Liver (tissue), 8 donors: ENCODE measurements at regions not wholly inside any gene's neighbourhood (a gene's known extent, or its start where the extent isn't known, plus 50 kb on each side); places are given as distances from the start of the nearest gene placed in this dataset.

Experiments used
- DNase-seq: peaks from one replicate; pipeline ENCODE4 v3.0.0-alpha.2; 2017; ENCODE audit warnings: low spot score
- H3K27ac ChIP-seq, 2 donors: one replicate each; pipeline ENCODE4 v1.7.0; 2013; ENCODE audit warnings: inconsistent platforms in 2 of 2, low read length in 2 of 2, control low read depth in 1 of 2, low read depth in 1 of 2, mild to moderate bottlenecking in 1 of 2
- H3K27me3 ChIP-seq, 4 donors: one replicate each; pipeline versions ENCODE4 v1.6.1 to v1.7.0; 2013; ENCODE audit warnings: low read length in 3 of 4, inconsistent platforms in 1 of 4, mild to moderate bottlenecking in 1 of 4, moderate library complexity in 1 of 4; ENCODE audit not compliant: control insufficient read depth in 4 of 4, insufficient read depth in 4 of 4
- H3K36me3 ChIP-seq, 4 donors: one replicate each; pipeline versions ENCODE4 v1.6.1 to v1.7.0; 2013; ENCODE audit warnings: low read length in 3 of 4, mild to moderate bottlenecking in 3 of 4, low read depth in 1 of 4, moderate library complexity in 1 of 4; ENCODE audit not compliant: control insufficient read depth in 4 of 4, insufficient read depth in 3 of 4
- H3K4me1 ChIP-seq, 4 donors: one replicate each; pipeline versions ENCODE4 v1.6.1 to v1.7.0; 2013; ENCODE audit warnings: low read length in 3 of 4, mild to moderate bottlenecking in 3 of 4, moderate library complexity in 1 of 4; ENCODE audit not compliant: control insufficient read depth in 4 of 4, insufficient read depth in 4 of 4
- H3K4me3 ChIP-seq, 3 donors: one replicate each; pipeline versions ENCODE4 v1.6.1 to v1.7.0; 2013; ENCODE audit warnings: low read length in 3 of 3, control low read depth in 1 of 3, low read depth in 1 of 3, mild to moderate bottlenecking in 1 of 3
- H3K9ac ChIP-seq, 2 donors: one replicate each; pipeline ENCODE4 v1.7.0; 2013; ENCODE audit warnings: low read length in 2 of 2, mild to moderate bottlenecking in 2 of 2, moderate library complexity in 2 of 2, control low read depth in 1 of 2, low read depth in 1 of 2
- H3K9me3 ChIP-seq, 4 donors: one replicate each; pipeline versions ENCODE4 v1.6.1 to v1.7.0; 2013; ENCODE audit warnings: low read length in 3 of 4; ENCODE audit not compliant: control insufficient read depth in 4 of 4
- EGR1 ChIP-seq, 2 donors: IDR thresholded peaks; 2 replicates each; pipeline ENCODE4 v1.6.1; 2016 to 2018; ENCODE audit warnings: antibody characterized with exemption in 2 of 2, low read depth in 2 of 2
- FOXA2 ChIP-seq: IDR thresholded peaks from 2 replicates; pipeline ENCODE4 v1.6.1; 2016; ENCODE audit warnings: antibody characterized with exemption
- GABPA ChIP-seq, 2 donors: IDR thresholded peaks in 1 of 2; conservative IDR thresholded peaks in 1 of 2; 2 replicates each; pipeline ENCODE4 v1.6.1; 2016; ENCODE audit warnings: antibody characterized with exemption in 2 of 2, mild to moderate bottlenecking in 1 of 2, moderate library complexity in 1 of 2
- HNF4A ChIP-seq, 2 donors: conservative IDR thresholded peaks; 2 replicates each; pipeline ENCODE4 v1.6.1; 2016; ENCODE audit warnings: antibody characterized with exemption in 2 of 2, mild to moderate bottlenecking in 2 of 2
- HNF4G ChIP-seq: IDR thresholded peaks from 2 replicates; pipeline ENCODE4 v1.6.1; 2016; ENCODE audit warnings: antibody characterized with exemption
- JUND ChIP-seq, 2 donors: IDR thresholded peaks; 2 replicates each; pipeline ENCODE4 v1.6.1; 2016; ENCODE audit warnings: antibody characterized with exemption in 2 of 2
- NR2F2 ChIP-seq: IDR thresholded peaks from 2 replicates; pipeline ENCODE4 v1.6.1; 2016; ENCODE audit warnings: antibody characterized with exemption
- RAD21 ChIP-seq, 2 donors: IDR thresholded peaks; 2 replicates each; pipeline ENCODE4 v1.6.1; 2016; ENCODE audit warnings: antibody characterized with exemption in 2 of 2, mild to moderate bottlenecking in 2 of 2
- RXRA ChIP-seq, 2 donors: IDR thresholded peaks; 2 replicates each; pipeline ENCODE4 v1.6.1; 2017 to 2018; ENCODE audit warnings: antibody characterized with exemption in 2 of 2, mild to moderate bottlenecking in 1 of 2
- SP1 ChIP-seq: IDR thresholded peaks from 2 replicates; pipeline ENCODE4 v1.6.1; 2018; ENCODE audit warnings: antibody characterized with exemption, mild to moderate bottlenecking
- TAF1 ChIP-seq: conservative IDR thresholded peaks from 2 replicates; pipeline ENCODE4 v1.6.1; 2016; ENCODE audit warnings: antibody characterized with exemption, mild to moderate bottlenecking
- YY1 ChIP-seq: IDR thresholded peaks from 2 replicates; pipeline ENCODE4 v1.6.1; 2016; ENCODE audit warnings: antibody characterized with exemption, mild to moderate bottlenecking
- WGBS: extraction: QIAGEN DNeasy Blood & Tissue Kit; methylation state at CpG from one replicate; pipeline ENCODE4 v1.1.7; 2013; 5-methylcytosine and 5-hydroxymethylcytosine counted together
- TF ChIP-seq, protein P1 (sequence below): fragments of 150-350 bp; IDR thresholded peaks from 2 replicates; pipeline ENCODE4 v1.5.1; 2017; ENCODE audit warnings: improper control_type of control experiment, low read depth, low read length; ENCODE audit not compliant: missing input control
- TF ChIP-seq, protein P2 (sequence below): IDR thresholded peaks from 2 replicates; pipeline ENCODE4 v1.6.1; 2016; ENCODE audit warnings: antibody characterized with exemption, mild to moderate bottlenecking
- TF ChIP-seq, protein P3 (sequence below): IDR thresholded peaks from 2 replicates; pipeline ENCODE4 v1.6.1; 2016; ENCODE audit warnings: antibody characterized with exemption
- TF ChIP-seq, protein P4 (sequence below): IDR thresholded peaks from 2 replicates; pipeline ENCODE4 v1.6.1; 2016; ENCODE audit warnings: antibody characterized with exemption
- TF ChIP-seq, protein P5 (sequence below): IDR thresholded peaks from 2 replicates; pipeline ENCODE4 v1.6.1; 2016; ENCODE audit warnings: antibody characterized with exemption
- donor health status: healthy.
- donor health status: healthy.
- donor health status: healthy.
- donor health status: healthy.
- donor health status: healthy.

DNA sequence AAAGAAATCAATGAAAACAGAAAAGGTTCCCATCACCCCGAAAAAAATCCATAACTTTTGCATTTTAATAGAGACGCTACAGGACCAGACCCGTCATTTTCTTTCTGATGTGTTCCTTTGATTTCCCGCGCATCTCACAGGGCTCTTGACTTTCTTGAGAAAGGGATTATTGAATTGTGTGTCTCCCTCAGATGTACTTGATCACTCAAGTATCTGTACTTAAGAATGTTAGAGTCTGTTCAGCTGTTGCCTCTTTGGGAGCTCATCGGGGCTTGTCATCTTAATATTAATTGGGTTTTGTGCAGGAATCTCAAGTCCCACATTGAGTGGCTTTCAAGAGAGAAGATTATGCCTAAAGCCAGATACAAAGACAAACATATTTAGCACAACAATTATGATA is 606.4 kb upstream of the SALL1 start:
- no peaks in the 10 kb centered on the region for H3K27me3 ChIP-seq
- no peak overlapping the region for H3K4me3 ChIP-seq
- no peak for TF ChIP-seq NR2F2
- TF ChIP-seq GABPA (IDR thresholded peaks at IDR 0.05 in 1 of 2, conservative IDR thresholded peaks at IDR 0.05 in 1 of 2), result no peak
- TF ChIP-seq, protein P1, sequence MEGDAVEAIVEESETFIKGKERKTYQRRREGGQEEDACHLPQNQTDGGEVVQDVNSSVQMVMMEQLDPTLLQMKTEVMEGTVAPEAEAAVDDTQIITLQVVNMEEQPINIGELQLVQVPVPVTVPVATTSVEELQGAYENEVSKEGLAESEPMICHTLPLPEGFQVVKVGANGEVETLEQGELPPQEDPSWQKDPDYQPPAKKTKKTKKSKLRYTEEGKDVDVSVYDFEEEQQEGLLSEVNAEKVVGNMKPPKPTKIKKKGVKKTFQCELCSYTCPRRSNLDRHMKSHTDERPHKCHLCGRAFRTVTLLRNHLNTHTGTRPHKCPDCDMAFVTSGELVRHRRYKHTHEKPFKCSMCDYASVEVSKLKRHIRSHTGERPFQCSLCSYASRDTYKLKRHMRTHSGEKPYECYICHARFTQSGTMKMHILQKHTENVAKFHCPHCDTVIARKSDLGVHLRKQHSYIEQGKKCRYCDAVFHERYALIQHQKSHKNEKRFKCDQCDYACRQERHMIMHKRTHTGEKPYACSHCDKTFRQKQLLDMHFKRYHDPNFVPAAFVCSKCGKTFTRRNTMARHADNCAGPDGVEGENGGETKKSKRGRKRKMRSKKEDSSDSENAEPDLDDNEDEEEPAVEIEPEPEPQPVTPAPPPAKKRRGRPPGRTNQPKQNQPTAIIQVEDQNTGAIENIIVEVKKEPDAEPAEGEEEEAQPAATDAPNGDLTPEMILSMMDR, result no peak
- TF ChIP-seq JUND (IDR thresholded peaks at IDR 0.05), result no peak
- TF ChIP-seq EGR1 (IDR thresholded peaks at IDR 0.05; ENCODE audit: low read depth in 2 of 2), result no peak
- no peak for TF ChIP-seq SP1
- TF ChIP-seq, protein P2, sequence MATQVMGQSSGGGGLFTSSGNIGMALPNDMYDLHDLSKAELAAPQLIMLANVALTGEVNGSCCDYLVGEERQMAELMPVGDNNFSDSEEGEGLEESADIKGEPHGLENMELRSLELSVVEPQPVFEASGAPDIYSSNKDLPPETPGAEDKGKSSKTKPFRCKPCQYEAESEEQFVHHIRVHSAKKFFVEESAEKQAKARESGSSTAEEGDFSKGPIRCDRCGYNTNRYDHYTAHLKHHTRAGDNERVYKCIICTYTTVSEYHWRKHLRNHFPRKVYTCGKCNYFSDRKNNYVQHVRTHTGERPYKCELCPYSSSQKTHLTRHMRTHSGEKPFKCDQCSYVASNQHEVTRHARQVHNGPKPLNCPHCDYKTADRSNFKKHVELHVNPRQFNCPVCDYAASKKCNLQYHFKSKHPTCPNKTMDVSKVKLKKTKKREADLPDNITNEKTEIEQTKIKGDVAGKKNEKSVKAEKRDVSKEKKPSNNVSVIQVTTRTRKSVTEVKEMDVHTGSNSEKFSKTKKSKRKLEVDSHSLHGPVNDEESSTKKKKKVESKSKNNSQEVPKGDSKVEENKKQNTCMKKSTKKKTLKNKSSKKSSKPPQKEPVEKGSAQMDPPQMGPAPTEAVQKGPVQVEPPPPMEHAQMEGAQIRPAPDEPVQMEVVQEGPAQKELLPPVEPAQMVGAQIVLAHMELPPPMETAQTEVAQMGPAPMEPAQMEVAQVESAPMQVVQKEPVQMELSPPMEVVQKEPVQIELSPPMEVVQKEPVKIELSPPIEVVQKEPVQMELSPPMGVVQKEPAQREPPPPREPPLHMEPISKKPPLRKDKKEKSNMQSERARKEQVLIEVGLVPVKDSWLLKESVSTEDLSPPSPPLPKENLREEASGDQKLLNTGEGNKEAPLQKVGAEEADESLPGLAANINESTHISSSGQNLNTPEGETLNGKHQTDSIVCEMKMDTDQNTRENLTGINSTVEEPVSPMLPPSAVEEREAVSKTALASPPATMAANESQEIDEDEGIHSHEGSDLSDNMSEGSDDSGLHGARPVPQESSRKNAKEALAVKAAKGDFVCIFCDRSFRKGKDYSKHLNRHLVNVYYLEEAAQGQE, result no peak
- TF ChIP-seq FOXA2, result no peak
- no peak for TF ChIP-seq RAD21 (IDR thresholded peaks at IDR 0.05)
- TF ChIP-seq HNF4A (conservative IDR thresholded peaks at IDR 0.05), result no peak
- no peak for TF ChIP-seq TAF1
- no peak for TF ChIP-seq HNF4G
- TF ChIP-seq, protein P3, sequence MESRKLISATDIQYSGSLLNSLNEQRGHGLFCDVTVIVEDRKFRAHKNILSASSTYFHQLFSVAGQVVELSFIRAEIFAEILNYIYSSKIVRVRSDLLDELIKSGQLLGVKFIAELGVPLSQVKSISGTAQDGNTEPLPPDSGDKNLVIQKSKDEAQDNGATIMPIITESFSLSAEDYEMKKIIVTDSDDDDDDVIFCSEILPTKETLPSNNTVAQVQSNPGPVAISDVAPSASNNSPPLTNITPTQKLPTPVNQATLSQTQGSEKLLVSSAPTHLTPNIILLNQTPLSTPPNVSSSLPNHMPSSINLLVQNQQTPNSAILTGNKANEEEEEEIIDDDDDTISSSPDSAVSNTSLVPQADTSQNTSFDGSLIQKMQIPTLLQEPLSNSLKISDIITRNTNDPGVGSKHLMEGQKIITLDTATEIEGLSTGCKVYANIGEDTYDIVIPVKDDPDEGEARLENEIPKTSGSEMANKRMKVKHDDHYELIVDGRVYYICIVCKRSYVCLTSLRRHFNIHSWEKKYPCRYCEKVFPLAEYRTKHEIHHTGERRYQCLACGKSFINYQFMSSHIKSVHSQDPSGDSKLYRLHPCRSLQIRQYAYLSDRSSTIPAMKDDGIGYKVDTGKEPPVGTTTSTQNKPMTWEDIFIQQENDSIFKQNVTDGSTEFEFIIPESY, result no peak
- TF ChIP-seq, protein P4, sequence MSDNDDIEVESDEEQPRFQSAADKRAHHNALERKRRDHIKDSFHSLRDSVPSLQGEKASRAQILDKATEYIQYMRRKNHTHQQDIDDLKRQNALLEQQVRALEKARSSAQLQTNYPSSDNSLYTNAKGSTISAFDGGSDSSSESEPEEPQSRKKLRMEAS, result no peak
- TF ChIP-seq YY1, result no peak
- TF ChIP-seq, protein P5, sequence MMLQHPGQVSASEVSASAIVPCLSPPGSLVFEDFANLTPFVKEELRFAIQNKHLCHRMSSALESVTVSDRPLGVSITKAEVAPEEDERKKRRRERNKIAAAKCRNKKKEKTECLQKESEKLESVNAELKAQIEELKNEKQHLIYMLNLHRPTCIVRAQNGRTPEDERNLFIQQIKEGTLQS, result no peak
- TF ChIP-seq RXRA (IDR thresholded peaks at IDR 0.05), result no peak
- no peaks in the 10 kb centered on the region for H3K36me3 ChIP-seq
- no peak for DNase-seq
- no peaks in the 10 kb centered on the region for H3K9me3 ChIP-seq
- WGBS, result 89% methylated on average over 6 of the region's 6 CpGs
- H3K4me1 ChIP-seq, result peaks cover 0 to 9% (median 4%) of the 10 kb centered on the region in 4 donors
- H3K9ac ChIP-seq, result no peak overlapping the region
- no peak overlapping the region for H3K27ac ChIP-seq

DNA sequence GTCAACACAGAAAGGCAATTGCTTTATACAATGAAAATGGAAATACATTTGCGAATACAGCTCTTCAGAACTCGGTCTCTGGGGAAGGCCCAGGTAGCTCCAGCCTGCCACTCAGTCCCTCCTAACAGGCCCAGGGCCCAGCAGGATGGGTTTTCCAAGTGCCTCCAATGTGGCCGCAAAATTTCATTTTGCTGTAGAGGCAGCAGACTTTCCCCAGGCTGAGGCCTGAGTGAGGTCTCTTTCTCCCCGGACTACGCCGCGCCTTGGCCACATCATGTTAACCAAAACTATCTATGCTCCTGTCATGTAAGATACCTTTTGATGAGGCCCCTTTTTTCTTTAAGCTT is 606.0 kb upstream of the SALL1 start:
- Histone ChIP-seq H3K4me3 (no peak overlapping the region), H3K27me3 (no peaks in the 10 kb centered on the region), H3K36me3 (no peaks in the 10 kb centered on the region), H3K9me3 (no peaks in the 10 kb centered on the region), H3K4me1 (peaks cover 0 to 5% (median 2%) of the 10 kb centered on the region in 4 donors), H3K27ac (no peak overlapping the region), H3K9ac (no peak overlapping the region)
- 96% methylated on average over 7 of the region's 7 CpGs for WGBS
- DNase-seq, result no peak
- no peak for TF ChIP-seq GABPA (IDR thresholded peaks at IDR 0.05 in 1 of 2, conservative IDR thresholded peaks at IDR 0.05 in 1 of 2)
- TF ChIP-seq EGR1 (IDR thresholded peaks at IDR 0.05; ENCODE audit: low read depth in 2 of 2), result no peak
- no peak for TF ChIP-seq JUND (IDR thresholded peaks at IDR 0.05)
- TF ChIP-seq, protein P3, result no peak
- TF ChIP-seq FOXA2, result no peak
- TF ChIP-seq, protein P1, result no peak
- no peak for TF ChIP-seq RXRA (IDR thresholded peaks at IDR 0.05)
- TF ChIP-seq YY1, result no peak
- TF ChIP-seq SP1, result no peak
